NB4 (cell line): ENCODE measurements at regions not wholly inside any gene's neighbourhood (a gene's known extent, or its start where the extent isn't known, plus 50 kb on each side); places are given as distances from the start of the nearest gene placed in this dataset.

Experiments used
- POLR2A ChIP-seq: IDR thresholded peaks from 2 replicates; pipeline ENCODE4 v1.6.1; 2011; ENCODE audit warnings: mild to moderate bottlenecking; ENCODE audit not compliant: insufficient read length; ENCODE audit errors: extremely low read depth
- TF ChIP-seq, protein P1 (sequence below): IDR thresholded peaks from one replicate; pipeline ENCODE4 v1.5.1; 2012; ENCODE audit warnings: low read depth, low read length

DNA sequence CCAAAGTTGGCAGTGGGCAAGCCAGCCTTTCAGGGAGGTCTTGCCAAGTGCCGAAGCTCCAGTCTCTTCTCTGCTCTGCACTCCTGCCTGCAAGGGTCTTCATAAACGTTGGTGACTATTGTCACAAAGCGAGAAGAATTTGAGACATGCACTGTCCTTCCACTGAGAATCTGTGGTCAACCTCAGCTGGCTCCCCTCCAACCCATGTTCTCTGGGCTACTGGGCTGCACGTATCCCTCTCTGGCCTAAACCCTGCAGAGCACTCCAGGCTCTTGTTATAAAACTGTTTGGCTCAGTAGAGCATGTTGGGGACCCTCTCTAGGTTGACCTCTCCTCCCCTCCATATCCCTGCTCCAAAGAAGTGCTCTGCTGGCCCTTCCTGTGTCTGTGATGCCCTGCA is 260.4 kb upstream of the NFE2L3 start:
- TF ChIP-seq, protein P1, sequence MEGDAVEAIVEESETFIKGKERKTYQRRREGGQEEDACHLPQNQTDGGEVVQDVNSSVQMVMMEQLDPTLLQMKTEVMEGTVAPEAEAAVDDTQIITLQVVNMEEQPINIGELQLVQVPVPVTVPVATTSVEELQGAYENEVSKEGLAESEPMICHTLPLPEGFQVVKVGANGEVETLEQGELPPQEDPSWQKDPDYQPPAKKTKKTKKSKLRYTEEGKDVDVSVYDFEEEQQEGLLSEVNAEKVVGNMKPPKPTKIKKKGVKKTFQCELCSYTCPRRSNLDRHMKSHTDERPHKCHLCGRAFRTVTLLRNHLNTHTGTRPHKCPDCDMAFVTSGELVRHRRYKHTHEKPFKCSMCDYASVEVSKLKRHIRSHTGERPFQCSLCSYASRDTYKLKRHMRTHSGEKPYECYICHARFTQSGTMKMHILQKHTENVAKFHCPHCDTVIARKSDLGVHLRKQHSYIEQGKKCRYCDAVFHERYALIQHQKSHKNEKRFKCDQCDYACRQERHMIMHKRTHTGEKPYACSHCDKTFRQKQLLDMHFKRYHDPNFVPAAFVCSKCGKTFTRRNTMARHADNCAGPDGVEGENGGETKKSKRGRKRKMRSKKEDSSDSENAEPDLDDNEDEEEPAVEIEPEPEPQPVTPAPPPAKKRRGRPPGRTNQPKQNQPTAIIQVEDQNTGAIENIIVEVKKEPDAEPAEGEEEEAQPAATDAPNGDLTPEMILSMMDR, result no peak
- no peak for TF ChIP-seq POLR2A
